Activated CD8-positive, alpha-beta memory T cell treated with anti-CD3 and anti-CD28 coated beads for 36 hours (primary cell): ENCODE measurements at regions not wholly inside any gene's neighbourhood (a gene's known extent, or its start where the extent isn't known, plus 50 kb on each side); places are given as distances from the start of the nearest gene placed in this dataset.
"Not testable (repeated sequence)": the region's sequence is repeated elsewhere in the genome, so short reads cannot be mapped to it uniquely, and the experiment has no call there.

Experiments used
- CTCF ChIA-PET: fragments of 350-600 bp; sonication (Branson Sonifier 250); formaldehyde crosslinking; loops from one replicate; lab custom pipeline; 2021; ENCODE audit warnings: antibody characterized with exemption; lab: Charles Lee
- POLR2A ChIA-PET: fragments of 350-600 bp; sonication (Branson Sonifier 250); formaldehyde crosslinking; loops from one replicate; lab custom pipeline; 2021; ENCODE audit warnings: antibody characterized with exemption; lab: Charles Lee

DNA sequence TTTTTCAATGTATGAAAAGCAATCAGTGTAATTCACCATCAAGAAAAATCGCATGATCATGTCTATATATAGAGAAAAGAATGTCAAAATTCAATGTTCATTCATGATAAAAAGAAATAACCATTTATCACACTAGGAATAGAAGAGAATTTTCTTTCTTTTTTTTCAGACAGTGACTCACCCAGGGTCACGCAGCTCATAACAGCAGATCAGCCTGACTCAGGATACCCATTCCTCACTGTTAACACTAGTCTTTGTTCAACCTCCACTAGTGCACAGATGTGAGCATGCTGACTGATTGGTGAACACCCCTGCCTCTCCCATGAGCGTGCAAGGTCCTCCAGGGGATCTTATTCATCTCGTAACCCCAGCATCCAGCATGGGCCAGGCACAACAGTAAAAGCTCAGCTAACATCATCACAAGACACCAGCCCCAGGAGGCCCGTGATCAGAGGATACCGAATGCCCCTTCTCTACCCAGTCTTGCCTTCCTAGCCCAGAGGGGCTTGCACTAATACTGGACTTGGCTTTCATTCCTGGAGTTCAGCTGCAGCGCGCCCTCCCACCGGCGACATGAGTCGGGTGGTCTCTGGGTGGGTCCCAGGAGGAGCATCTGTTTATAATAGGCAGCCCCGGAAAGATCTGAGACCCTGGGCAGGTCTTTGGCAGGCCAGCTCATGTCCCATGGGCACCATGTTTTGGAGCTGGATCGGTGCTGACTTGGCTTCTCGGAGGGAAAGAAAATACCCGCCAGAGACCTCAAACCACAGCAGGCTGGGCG lies 539.5 kb upstream of the SLC10A2 start:
- POLR2A ChIA-PET = no interaction called here
- CTCF ChIA-PET = no interaction called here

DNA sequence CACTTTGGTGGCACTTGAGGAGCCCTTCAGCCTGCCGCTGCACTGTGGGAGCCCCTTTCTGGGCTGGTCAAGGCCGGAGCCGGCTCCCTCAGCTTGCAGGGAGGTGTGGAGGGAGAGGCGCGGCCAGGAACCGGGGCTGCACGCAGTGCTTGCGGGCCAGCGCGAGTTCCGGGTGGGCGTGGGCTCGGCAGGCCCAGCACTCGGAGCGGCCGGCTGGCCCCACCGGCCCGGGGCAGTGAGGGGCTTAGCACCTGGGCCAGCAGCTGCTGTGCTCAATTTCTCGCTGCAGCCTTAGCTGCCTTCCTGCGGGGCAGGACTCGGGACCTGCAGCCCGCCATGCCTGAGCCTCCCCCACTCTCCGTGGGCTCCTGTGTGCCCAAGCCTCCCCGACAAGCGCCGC lies 533.7 kb upstream of the SLC10A2 start:
- CTCF ChIA-PET, POLR2A ChIA-PET: not testable (repeated sequence)

DNA sequence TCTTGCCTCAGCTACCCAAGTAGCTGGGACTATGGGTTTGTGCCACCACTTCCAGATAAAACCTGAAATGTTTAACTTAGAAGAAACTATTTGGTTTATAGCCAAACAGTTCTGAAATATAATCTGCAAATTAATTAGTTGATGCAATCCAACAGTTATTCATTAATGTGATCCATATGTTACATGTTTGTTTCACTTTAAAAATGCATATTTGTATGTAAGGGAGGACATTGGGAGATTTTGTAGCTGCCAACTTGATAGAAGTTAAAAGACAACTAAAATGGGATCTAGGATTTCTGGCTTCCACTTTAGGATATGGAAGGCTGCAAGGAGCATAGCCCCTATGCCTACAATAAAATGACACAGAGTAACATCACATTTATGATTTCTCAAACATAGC lies 532.5 kb upstream of the SLC10A2 start:
- ChIA-PET POLR2A (no interaction called here), CTCF (no interaction called here)

DNA sequence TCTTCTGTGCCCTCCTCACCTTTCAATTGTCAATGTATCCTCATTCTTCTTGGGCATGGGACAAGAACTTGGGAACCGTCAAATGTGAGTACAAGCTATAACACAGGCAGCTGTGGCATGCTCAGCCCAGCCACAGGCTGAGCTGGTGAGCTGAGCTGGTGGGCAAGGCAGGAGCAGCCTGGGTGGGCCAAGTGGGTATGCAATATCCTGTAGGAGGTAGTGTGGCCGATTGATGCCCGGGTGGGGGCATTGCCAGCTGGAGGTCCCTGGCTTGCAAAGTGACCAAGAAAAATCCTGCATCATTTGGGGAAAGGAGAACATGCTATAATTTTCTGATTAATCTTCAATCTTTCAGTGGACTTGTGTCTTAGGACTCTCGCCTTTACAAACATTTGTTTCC lies 507.2 kb upstream of the SLC10A2 start:
- CTCF ChIA-PET = no interaction called here
- POLR2A ChIA-PET = no interaction called here

DNA sequence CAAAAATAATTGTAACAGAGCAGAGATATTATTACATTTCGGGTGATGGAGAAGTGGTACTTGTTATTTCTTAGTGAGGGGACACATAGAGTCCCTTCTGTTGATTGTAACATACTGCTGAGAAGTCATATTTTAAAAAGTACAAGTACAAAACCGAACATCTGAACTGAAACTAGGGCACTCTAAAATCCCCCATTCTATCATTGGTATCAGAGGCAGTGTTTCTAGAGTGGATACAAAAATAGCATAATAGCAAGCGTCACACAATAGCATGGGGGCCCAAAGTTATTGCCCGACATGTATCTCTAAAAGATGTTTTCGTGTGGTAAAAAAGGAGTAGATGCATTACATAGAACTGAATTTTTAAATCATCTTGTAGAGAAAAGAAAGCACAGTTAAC lies 502.1 kb upstream of the SLC10A2 start:
- ChIA-PET POLR2A (no interaction called here), CTCF (no interaction called here)

DNA sequence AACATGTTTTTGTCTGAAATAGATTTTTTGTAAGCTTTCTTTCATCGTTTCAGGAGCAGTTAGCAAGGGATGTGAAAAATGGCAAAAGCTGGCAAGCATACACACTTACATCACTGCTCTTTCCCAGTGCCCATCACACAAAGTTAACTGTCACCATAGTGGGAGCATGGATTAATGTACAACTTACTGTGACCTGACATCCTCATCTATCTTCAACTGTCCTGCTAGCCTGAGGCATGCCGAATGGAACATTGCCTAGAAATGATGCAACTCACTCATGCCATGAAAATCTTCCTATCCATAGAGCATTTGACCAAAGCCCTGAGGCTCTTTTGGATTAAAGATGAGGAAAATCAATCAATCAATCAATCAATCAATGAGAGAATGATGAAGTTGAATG lies 491.7 kb upstream of the SLC10A2 start:
- ChIA-PET CTCF (no interaction called here), POLR2A (no interaction called here)

DNA sequence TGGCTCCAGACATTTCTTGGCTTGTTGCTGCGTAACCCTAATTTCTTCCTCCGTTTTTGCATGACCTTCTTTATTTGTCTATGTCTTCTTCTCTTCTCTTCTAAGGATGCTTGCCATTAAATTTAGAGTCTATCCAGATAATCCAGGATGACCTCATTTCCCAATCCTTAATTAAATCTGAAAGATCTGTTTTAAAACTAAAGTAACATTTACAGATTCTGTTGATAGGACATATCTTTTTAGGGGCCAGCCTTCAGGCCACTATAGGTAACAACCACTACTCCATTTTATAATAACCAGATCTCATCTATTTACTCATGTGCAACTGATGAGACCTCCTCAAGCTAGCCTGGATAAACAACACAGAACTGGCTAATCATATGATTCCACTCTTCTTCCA lies 490.5 kb upstream of the SLC10A2 start:
- ChIA-PET POLR2A (no interaction called here), CTCF (no interaction called here)

DNA sequence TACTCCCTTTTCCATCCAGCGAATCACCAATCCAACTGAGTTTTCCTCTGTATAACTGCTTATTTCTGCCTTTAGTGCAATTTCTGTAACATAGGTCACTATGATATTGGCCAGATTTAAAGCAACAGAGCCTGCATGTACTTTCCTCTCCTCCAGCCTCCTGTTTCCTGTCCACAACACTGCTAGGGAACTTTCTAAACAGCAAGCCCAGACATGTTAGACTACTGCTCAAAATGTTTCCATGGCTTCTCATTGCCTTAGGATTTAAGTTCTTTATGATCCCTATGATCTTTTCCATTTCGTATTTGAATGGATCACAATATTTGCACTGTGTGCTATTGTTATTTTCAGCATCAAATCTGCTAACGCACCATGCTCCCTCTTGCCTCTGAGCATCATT lies 481.7 kb upstream of the SLC10A2 start:
- CTCF ChIA-PET = no interaction called here
- POLR2A ChIA-PET = no interaction called here

DNA sequence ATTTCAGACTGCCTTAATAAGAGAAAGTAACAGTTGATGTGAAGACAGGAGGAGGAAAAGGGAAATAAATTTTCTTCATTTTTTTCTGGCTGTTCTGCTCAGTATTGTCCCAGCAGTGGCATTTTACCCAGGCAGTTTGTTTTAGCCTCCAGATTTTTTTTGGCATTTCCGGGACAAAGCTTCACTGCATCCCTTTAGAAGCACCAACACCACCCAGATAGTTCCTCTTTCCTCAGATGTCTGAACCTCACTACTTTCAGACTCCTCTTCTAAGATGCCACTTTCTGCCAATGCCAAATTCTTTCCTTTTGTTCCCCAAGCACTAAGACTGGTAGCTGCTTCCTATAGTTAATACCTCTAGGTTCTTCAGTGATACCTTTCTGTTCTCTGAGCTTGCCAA lies 480.1 kb upstream of the SLC10A2 start:
- CTCF ChIA-PET = no interaction called here
- POLR2A ChIA-PET = no interaction called here

DNA sequence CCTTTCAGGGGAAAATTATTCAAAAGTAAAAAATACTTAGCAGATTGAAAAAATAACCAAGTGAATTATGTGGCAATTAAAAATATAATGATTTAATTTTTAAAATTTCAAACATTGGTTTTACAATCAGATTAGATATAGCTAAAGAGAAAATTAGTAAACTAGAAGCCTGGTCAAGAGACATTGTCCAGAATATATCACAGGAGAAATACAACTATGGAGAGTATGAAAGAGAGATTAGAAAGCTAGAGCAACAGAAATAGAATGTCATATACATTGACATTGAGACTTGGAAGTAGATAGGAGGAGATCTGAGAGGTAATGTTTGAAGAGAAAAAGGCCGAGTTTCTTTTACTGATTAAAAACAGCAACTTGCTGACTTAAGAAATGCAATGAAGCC lies 476.4 kb upstream of the SLC10A2 start:
- POLR2A ChIA-PET = no interaction called here
- CTCF ChIA-PET = no interaction called here

DNA sequence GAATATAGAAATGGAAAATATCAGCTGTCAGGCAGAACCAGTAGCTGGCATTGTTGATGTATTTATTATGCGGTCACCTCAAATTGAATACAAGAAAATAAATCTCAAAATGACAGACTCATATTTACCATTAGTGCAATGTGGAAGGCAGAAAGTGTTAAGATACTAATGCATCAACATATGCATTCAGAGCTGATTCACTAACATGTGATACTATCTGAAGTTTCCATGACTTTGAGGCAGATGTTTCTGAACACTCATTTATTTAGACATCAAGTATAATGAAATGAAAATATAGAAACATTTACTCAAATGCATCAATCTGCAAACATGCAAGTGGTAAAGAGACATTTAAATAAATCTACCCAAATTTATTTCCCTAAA lies 474.2 kb upstream of the SLC10A2 start:
- CTCF ChIA-PET = no interaction called here

DNA sequence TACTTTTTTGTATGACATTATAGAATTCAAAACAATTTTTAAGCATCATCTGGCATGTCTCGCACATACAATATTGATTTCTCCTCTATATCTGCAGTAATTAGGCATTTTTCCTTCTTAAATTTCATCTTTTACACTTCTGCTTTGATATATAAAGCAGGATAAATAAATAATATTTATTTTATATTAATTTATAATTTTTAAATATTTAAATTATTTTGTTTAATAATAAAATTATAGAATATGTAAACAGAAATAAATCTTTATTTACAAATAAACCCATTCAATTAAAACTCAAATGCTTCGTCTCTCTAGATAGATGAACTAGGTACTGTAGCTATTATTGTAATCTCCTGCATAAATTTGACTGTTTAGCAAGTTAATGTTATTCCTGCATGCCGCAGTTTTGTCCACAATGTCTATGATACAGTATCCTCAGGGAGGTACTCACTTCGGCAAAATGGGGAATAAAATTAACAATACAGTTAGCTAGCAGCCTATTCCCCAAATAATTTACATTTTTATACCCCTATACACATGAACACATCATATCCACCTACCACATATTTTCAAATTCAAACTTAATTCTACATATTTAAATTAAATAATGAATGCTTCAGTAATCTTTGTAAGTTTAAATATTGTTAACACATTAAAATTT lies 473.6 kb upstream of the SLC10A2 start:
- ChIA-PET POLR2A (no interaction called here), CTCF (no interaction called here)

More for the DNA sequence above, 474.2 kb upstream of the SLC10A2 start:
- POLR2A ChIA-PET = no interaction called here

DNA sequence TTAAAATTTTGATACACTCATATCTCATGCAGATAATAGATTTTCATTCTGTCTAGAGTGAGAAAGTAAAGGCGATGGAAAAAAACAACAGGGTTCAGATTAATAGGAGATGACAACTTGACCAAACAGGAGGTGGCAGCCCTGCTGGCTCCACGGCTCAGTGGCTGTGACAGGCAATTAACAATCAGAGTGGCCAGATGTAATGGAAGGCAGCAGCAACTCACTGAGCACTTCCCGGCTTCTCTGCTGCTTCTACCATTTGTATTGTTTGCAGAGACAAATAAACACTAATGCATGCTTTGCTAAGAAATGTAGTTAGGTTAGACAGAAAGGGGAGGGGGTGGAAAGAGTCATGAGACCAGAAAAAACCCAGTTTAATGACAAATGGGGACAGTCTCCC lies 473.0 kb upstream of the SLC10A2 start:
- POLR2A ChIA-PET = no interaction called here

DNA sequence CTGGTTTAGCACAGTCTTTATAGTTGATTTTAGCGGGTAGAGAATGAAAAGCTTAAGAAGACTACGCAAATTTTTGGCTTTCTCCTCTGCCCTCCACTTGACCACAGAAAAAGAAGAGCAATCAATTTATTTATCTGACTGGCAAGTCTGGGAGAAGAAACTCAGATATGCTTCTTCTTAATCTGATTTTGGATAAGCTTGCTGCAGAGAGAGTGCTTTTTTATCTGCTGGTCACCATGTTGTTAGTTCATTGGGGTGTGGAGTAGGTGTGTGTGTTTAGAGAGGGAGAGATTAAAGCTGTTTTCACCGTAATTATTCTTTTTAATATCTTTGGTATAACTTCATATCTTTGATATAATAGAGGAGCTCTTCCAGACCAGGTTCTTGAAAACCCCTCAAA lies 471.4 kb upstream of the SLC10A2 start:
- ChIA-PET POLR2A (no interaction called here), CTCF (no interaction called here)

More for the DNA sequence above, 473.0 kb upstream of the SLC10A2 start:
- CTCF ChIA-PET = no interaction called here

DNA sequence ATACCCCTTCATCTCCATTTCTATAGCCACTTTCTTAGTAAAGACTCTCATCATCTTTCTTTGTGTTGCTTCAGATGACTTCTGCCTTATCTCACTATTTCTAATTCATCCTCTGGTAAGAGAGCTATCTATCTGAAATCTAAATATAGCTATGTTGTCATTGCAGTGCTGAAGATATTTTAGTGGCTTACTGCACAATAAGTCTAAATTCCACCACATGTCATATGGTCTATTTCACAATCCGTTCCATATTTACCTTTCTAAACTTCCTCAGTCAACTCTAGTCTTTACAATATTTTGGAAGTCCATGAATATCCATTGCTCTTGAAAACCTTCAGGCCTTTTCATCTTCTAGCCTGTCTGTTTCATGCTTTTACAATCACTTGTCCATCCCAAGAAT lies 465.1 kb upstream of the SLC10A2 start:
- CTCF ChIA-PET = no interaction called here
- POLR2A ChIA-PET = no interaction called here

DNA sequence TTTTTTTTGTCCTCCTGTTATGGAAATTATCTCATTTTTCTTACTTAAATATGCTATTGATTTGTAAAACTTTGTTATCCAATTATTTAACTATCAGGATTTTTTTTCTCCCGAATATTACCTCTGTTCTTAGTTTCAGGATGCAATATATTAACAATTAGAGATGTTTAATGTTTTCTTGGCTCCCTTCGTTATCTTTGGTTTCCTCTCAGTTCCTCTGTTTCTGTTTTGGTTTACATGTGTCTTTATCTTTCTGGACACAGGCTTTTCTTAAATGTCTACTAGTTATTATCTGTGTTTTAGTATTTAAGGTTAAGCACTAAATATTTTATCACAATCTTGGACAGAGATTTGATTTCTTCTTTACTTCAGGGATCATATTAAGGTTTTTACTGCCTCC lies 462.2 kb upstream of the SLC10A2 start:
- POLR2A ChIA-PET = no interaction called here
- CTCF ChIA-PET = no interaction called here

DNA sequence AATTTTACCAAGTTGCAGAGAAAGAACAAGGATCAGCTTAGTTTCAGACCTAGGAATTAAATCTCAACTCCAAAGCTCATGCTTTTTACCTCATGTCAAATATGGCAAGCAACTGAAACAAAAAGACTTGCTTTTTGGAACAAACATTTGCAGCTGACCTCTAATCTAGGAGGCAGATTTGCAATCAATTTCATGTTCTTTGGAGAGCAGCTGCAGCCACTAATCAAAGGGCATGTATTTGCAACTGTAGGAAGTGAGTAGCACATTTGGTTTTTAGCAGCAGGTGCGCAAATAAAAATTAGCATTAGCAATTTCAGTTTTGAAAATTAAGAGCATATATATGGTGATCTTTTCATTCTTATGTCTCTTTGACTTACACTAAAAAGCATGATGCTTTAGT lies 459.3 kb upstream of the SLC10A2 start:
- POLR2A ChIA-PET = no interaction called here
- CTCF ChIA-PET = no interaction called here

DNA sequence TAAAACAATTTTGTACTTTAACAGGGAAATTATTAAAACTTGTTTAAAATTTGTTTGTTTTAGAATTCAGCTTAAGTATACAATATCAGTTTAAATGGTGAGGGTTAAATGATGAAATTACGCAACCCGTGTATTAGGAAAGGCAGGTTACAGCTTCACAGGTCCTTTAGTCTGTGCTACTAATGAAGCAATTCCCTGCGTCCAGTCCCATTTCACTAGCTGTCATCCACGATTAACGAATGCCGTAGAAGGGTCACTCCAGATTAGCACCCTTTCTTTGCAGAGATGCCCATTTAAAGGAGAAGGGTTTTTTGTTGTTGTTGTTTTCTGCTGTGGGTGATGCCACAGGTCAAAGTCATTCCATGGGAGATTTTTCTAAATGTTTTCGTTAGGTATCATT lies 457.6 kb upstream of the SLC10A2 start:
- ChIA-PET CTCF (no interaction called here), POLR2A (no interaction called here)

DNA sequence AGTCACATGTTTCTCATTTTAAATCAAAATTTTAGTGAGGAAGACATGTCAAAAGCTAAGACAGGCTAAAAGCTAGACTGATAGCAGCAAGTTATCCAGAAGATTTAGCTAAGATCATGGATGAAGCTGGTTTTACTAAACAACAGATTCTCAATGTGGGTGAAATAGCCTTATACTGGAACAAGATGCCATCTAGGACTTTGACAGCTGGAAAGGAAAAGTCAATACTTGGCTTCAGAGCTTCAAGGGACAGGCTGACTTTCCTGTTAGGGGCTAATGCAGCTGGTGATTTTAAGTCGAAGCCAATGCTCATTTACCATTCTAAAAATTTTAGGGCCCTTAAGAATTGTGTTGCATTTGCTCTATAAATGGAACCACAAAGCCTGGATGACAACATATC lies 455.3 kb upstream of the SLC10A2 start:
- ChIA-PET POLR2A (no interaction called here), CTCF (no interaction called here)

DNA sequence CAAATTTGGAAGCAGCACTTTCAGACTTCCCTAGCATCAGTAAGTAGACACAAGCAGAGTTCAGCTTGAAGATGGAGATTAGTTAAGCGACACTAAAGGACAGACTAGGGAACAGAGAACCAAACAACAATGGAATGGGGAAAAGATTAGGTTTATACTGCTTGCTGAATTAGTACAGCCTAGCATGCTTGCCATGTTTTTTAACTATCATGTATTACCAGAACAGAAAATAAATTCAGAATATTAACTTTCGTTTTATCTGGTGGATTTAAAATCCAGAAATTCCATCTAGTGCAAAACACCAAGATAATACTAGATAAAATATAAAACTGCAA lies 451.5 kb upstream of the SLC10A2 start:
- POLR2A ChIA-PET = no interaction called here

DNA sequence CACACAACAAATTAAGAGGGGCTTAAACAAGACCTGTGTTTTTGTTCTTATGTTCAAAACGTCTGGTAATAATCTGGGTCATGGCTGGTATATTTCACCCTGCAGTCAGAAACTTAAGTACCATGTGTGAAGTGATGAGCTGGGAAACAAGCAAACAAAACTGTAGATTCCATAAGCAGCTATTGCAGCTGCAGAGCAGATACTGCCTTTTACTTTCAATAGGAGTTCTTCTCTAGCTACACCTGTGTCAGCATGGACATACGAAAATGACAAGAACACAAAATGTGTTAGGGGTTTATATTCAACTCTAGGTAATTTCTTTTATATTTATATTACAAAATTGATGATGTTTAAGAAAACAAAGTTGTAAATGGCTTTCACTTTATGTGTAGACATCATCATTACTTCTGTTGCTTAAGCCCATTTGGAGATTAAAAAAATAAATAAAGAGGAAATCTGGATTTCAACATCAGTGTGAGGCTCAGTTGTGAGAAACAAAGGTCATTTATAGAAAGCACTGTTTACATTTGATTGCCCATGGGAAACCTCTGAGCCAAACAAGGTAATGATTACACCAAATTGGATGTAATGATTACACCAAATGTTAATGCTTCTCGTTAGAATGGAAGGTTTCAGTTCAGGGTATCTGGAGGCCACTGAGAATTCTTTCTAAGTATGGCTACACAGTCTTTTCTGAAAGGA lies 451.0 kb upstream of the SLC10A2 start:
- CTCF ChIA-PET = no interaction called here
- POLR2A ChIA-PET = no interaction called here

More for the DNA sequence above, 451.5 kb upstream of the SLC10A2 start:
- CTCF ChIA-PET = no interaction called here
